LNCAP (cell line): ENCODE measurements at regions not wholly inside any gene's neighbourhood (a gene's known extent, or its start where the extent isn't known, plus 50 kb on each side); places are given as distances from the start of the nearest gene placed in this dataset.

ENCODE experiments used
- TF ChIP-seq, protein P1 (sequence below): fragments of 450-650 bp; IDR thresholded peaks from 2 replicates; pipeline ENCODE4 v1.5.1; 2017; ENCODE audit warnings: mild to moderate bottlenecking

DNA sequence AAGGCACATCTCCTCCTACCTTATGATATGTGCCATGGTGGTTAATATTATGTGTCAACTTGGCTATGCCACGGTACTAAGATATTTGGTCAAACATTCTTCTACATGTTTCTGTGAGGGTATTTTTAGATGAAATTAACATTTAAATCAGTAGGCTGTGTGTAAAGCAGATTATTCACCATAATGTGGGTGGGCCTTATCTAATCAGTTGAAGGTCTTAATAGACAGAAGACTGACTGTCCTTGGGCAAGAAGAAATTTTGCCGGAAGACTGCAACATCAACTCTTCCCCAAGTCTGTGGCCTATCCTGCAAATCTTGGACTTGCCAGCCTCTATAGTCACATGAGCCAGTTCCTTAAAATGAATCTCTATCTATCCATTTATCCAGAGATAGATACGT, 380.1 kb upstream of the DDI1 start:
- TF ChIP-seq, protein P1, sequence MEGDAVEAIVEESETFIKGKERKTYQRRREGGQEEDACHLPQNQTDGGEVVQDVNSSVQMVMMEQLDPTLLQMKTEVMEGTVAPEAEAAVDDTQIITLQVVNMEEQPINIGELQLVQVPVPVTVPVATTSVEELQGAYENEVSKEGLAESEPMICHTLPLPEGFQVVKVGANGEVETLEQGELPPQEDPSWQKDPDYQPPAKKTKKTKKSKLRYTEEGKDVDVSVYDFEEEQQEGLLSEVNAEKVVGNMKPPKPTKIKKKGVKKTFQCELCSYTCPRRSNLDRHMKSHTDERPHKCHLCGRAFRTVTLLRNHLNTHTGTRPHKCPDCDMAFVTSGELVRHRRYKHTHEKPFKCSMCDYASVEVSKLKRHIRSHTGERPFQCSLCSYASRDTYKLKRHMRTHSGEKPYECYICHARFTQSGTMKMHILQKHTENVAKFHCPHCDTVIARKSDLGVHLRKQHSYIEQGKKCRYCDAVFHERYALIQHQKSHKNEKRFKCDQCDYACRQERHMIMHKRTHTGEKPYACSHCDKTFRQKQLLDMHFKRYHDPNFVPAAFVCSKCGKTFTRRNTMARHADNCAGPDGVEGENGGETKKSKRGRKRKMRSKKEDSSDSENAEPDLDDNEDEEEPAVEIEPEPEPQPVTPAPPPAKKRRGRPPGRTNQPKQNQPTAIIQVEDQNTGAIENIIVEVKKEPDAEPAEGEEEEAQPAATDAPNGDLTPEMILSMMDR, result no peak

DNA sequence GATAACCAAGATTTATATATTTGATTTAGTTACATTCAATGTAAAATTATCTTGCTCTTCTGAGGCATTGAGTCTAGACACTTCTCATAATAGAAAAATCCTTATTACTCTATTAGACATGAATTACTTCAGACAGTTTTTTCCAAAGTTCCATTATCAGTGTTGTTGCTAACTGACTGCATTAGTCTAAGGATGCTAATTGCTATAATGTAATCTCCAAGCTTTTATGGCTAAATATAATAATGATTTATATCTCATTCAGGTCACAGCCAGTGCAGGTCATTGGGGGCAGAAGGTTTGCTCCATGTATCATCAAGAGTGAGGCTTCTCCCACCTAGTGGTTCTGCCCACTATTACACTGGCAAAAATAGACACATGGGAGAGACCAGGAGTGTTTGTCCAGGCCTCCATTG, 377.2 kb upstream of the DDI1 start:
- TF ChIP-seq, protein P1, result peak; percentile 30; the same call in 1 of the 2 replicates

DNA sequence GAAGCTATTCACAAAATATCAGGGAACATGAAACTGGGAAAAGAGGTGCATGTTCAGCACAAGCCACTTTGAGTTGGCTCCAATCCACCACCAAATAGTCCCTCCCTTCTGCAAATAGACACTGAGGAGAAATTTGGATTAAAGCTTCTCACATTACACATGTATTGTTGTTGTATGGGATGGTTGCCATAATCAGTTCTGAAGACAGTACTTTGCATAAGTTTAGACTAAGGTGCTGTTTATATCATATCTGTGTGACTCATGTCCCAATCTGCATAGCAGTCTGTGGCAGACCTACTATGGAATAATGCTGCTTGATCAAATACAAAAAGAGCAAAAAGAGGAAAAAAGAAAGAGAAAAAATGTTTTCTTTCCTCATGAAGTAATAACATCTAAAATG, 376.7 kb upstream of the DDI1 start:
- TF ChIP-seq, protein P1, result no peak

DNA sequence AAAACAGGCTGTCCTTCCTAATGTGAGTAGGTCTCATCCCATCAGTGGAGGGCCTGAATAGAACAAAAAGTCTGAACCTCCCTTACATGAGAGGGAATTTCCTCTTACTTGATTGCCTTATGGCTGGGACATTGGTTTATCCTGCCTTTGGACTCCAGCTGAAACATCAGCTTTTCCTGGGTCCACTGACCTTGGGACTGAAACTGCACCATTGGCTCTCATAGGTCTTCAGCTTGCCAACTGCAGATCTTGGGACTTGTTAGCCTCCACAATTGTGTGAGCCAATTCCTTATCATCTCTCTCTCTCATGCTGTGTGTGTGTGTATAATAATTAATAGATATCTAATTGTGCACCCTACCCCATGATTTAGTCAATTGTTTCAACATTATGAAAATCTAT, 375.3 kb upstream of the DDI1 start:
- TF ChIP-seq, protein P1, result no peak

DNA sequence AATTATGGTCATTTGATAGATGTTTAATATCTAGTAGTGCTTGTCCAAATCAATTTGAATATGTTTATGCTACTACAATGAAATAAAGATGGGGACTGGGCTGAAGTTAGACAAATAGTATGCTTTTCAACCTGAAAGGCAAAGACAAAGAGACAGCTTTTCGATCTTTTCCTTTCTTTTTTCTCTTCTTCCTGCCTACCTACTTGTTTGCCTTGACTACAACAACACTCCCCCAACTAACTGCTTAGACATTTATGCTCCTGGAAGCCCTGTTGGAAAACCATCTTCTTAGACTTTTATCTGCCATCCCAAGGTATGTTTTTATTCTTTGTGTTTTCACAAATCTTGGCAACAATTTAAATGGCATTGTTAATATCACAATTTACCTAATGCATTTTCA, 374.4 kb upstream of the DDI1 start:
- TF ChIP-seq, protein P1, result no peak

DNA sequence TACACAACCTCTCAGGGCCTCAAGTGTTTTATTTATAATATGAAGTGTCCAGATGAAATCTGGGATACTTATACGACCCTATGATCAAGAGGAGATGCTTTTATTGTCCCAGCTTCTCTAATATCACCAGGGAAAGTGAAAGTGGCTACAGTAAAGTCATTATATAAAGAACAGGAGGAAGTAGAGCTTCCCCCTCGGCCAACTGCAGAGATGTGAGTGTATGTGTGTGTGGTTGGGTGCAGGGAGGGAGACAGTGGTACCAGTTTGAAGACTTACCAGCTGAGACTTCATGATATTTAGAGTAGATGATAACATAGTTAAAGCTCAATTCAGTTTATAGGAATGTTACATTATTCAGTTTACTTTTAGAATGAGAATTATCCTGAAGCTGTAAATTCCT, 373.6 kb upstream of the DDI1 start:
- TF ChIP-seq, protein P1, result no peak

DNA sequence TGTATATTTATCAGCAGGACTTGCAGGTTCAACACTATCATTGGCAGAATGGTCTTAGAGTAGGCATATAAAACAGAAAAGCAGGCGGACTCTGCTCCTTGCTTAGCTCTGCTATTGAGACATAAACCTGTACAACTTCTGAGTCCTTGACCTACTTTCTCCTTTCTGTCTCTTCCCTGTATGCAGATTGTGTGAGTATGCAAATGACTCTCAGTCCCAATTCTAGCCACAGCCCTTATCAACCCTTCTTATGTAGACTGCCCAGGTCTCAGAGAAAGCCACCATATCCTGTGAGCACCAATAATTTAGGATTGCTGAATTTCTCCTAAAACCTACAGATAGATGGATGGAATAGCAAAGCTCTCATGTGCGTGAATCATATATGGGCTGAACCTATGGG, 367.6 kb upstream of the DDI1 start:
- TF ChIP-seq, protein P1, result no peak

DNA sequence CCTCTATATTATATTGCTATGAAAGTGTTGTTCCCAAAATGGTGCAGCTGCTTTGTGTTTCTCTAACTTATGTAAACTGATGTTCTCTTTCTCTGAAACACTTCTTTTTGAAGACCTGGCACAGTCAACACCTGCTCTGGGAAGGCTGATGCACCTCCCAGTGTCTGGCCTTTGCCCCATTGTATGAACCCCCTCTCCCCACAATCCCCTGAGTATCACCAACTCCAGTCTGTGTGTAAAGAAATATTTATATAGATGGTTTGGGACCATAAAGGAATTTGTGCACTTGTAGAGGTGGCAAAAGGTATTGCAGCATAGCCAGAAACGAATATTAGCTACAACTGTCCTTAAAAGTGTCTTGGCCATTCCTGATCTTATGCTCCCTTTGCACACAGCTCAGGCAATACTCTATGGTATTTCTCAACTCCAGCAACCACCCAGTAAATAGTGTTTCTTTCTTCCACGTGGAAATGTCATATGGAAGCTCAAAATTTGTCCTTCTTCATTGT, 365.2 kb upstream of the DDI1 start:
- TF ChIP-seq, protein P1, result no peak
